BLaER1 (cell line): ENCODE measurements at regions not wholly inside any gene's neighbourhood (a gene's known extent, or its start where the extent isn't known, plus 50 kb on each side); places are given as distances from the start of the nearest gene placed in this dataset.
A peak's percentile ranks its signal among the peaks of the same experiment; 100 is the strongest.

Experiments used
- H3K27ac ChIP-seq: shearing (Covaris generic); formaldehyde crosslinking; 2 replicates; pipeline ENCODE4 v1.8.1; 2022
- H3K27me3 ChIP-seq: shearing (Covaris generic); formaldehyde crosslinking; 2 replicates; pipeline ENCODE4 v1.8.1; 2022
- H3K36me3 ChIP-seq: shearing (Covaris generic); formaldehyde crosslinking; 2 replicates; pipeline ENCODE4 v1.8.1; 2022
- H3K4me1 ChIP-seq: shearing (Covaris generic); formaldehyde crosslinking; 2 replicates; pipeline ENCODE4 v1.8.1; 2022
- H3K4me2 ChIP-seq: shearing (Covaris generic); formaldehyde crosslinking; 2 replicates; pipeline ENCODE4 v1.8.1; 2022
- H3K4me3 ChIP-seq: shearing (Covaris generic); formaldehyde crosslinking; 2 replicates; pipeline ENCODE4 v1.8.1; 2022
- H3K9ac ChIP-seq: shearing (Covaris generic); formaldehyde crosslinking; 2 replicates; pipeline ENCODE4 v1.8.1; 2022
- H3K9me3 ChIP-seq: shearing (Covaris generic); formaldehyde crosslinking; 2 replicates; pipeline ENCODE4 v1.8.1; 2022
- H4K20me1 ChIP-seq: shearing (Covaris generic); formaldehyde crosslinking; 2 replicates; pipeline ENCODE4 v1.8.1; 2022
- Cebpa-rat ChIP-seq: shearing (Covaris generic); IDR thresholded peaks from 2 replicates; pipeline ENCODE4 v1.8.1; 2022

- Histone ChIP-seq H3K27ac (no peak overlapping the region), H3K4me3 (no peak overlapping the region), H3K4me1 (no peaks in the 10 kb centered on the region), H4K20me1 (no peaks in the 10 kb centered on the region), H3K27me3 (no peaks in the 10 kb centered on the region), H3K36me3 (no peaks in the 10 kb centered on the region), H3K9ac (no peak overlapping the region), H3K9me3 (no peaks in the 10 kb centered on the region), H3K4me2 (no peak overlapping the region)
- no peak for TF ChIP-seq Cebpa-rat
These were observed 81.5 kb upstream of the NEBL start for GRCh38 chr10:20978617-20979016.

DNA sequence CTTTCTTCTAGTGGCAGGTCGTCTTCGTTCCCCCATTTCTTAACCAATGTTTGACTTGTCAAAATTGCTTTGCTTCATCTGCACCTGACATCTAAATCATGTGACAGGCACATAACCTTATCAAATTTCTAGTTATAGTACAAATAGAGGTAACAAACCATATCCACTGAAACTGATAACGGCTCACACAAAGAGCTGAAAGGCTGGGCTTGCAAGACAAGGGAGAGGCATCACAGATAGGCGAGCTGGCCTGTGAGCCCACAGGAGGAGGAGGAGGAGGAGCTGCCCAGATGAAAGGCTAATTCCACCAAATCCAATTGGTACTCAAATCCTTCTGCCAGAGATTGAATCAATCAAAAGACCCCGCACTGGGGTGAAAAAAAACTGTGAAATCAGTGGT is 80.2 kb upstream of the NEBL start:
- Histone ChIP-seq H3K4me2 (no peak overlapping the region), H3K4me3 (no peak overlapping the region), H4K20me1 (no peaks in the 10 kb centered on the region), H3K9me3 (no peaks in the 10 kb centered on the region), H3K36me3 (no peaks in the 10 kb centered on the region), H3K4me1 (no peaks in the 10 kb centered on the region), H3K9ac (no peak overlapping the region), H3K27me3 (no peaks in the 10 kb centered on the region), H3K27ac (no peak overlapping the region)
- TF ChIP-seq Cebpa-rat, result no peak

DNA sequence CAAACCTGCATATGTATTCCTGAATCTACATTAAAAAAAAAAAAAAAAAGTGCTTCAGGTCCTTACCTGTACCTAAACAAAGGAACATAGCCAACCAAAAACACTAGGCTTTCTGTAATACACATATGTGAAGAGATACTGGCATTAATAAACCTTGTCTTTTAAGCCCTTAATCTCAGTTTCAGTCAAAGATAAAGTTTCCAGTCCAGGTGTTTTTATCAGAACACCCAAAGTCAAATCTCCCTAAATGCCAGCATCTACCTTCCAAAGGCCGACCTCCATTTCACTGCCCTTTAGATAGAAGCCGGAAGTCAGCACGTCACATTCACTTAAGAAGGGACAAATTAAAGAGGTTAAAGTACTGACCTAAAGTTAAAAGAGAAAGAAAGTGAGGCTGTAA is 79.8 kb upstream of the NEBL start:
- Histone ChIP-seq H3K9me3 (no peaks in the 10 kb centered on the region), H3K9ac (no peak overlapping the region), H3K27ac (no peak overlapping the region), H3K4me2 (no peak overlapping the region), H3K4me3 (no peak overlapping the region), H3K4me1 (no peaks in the 10 kb centered on the region), H3K36me3 (no peaks in the 10 kb centered on the region), H4K20me1 (no peaks in the 10 kb centered on the region), H3K27me3 (no peaks in the 10 kb centered on the region)
- TF ChIP-seq Cebpa-rat, result no peak

- Histone ChIP-seq H3K4me1 (no peaks in the 10 kb centered on the region), H3K9me3 (no peaks in the 10 kb centered on the region), H3K9ac (no peak overlapping the region), H4K20me1 (no peaks in the 10 kb centered on the region), H3K27me3 (no peaks in the 10 kb centered on the region), H3K27ac (no peak overlapping the region), H3K4me3 (no peak overlapping the region), H3K4me2 (no peak overlapping the region), H3K36me3 (no peaks in the 10 kb centered on the region)
- TF ChIP-seq Cebpa-rat, result no peak
These were observed 79.3 kb upstream of the NEBL start for GRCh38 chr10:20976390-20976789.

- H3K9ac ChIP-seq, result no peak overlapping the region
- H3K27me3 ChIP-seq, result no peaks in the 10 kb centered on the region
- no peak overlapping the region for H3K27ac ChIP-seq
- no peak for TF ChIP-seq Cebpa-rat
- H3K4me3 ChIP-seq, result no peak overlapping the region
- no peaks in the 10 kb centered on the region for H3K9me3 ChIP-seq
- H4K20me1 ChIP-seq, result no peaks in the 10 kb centered on the region
- H3K36me3 ChIP-seq, result no peaks in the 10 kb centered on the region
- no peak overlapping the region for H3K4me2 ChIP-seq
- peaks cover 9% of the 10 kb centered on the region for H3K4me1 ChIP-seq
These were observed 78.1 kb upstream of the NEBL start for GRCh38 chr10:20975236-20975635.

GRCh38 chr10:20972925-20973324 is 75.8 kb upstream of the NEBL start:
- Histone ChIP-seq H3K4me3 (no peak overlapping the region), H3K4me2 (no peak overlapping the region), H3K36me3 (no peaks in the 10 kb centered on the region), H3K27ac (no peak overlapping the region), H3K4me1 (peaks cover 11% of the 10 kb centered on the region), H3K27me3 (no peaks in the 10 kb centered on the region), H4K20me1 (no peaks in the 10 kb centered on the region), H3K9me3 (no peaks in the 10 kb centered on the region), H3K9ac (no peak overlapping the region)
- no peak for TF ChIP-seq Cebpa-rat

DNA sequence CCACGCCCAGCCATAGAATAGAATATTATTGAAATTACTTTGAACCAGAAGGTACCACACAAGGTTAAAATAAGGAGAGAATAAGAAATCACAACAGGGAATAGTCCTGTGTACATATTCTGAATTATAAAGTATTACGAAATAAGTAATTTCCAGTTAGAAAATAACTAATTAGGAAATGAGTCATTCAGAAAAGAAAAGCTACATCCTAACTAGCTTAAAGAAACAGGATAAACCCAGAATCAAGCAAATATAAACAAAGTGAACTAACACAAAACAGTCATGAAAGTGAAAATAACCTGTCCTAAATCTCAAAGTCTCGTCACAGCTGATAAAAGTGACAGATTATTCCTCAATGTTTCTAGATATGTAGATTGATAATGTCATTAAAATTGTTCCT is 74.8 kb upstream of the NEBL start:
- no peaks in the 10 kb centered on the region for H3K27me3 ChIP-seq
- no peak overlapping the region for H3K27ac ChIP-seq
- H3K4me1 ChIP-seq, result peaks cover 11% of the 10 kb centered on the region
- no peak for TF ChIP-seq Cebpa-rat
- H3K4me3 ChIP-seq, result no peak overlapping the region
- no peaks in the 10 kb centered on the region for H3K36me3 ChIP-seq
- H4K20me1 ChIP-seq, result no peaks in the 10 kb centered on the region
- H3K9me3 ChIP-seq, result no peaks in the 10 kb centered on the region
- no peak overlapping the region for H3K9ac ChIP-seq
- no peak overlapping the region for H3K4me2 ChIP-seq

DNA sequence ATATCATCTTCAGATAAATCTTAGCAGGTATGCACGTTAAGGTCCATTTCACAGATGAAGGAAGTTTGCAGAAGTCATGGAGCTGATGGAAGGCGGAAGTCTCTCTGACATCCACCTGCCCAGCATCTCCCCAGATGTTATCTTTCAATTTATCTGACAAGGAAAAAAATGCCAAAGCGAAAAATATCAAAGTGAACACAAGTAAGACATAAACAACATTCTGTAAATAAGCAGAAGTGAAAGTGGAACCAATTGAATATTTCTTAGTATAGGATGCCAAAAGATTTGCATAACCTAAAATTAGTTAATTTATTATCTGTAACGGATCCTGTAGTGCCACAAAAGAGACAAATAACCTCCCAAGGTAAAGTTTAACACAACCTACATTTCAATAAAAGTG is 73.6 kb upstream of the NEBL start:
- TF ChIP-seq Cebpa-rat, result no peak

GRCh38 chr10:20970044-20970443 is 72.9 kb upstream of the NEBL start:
- no peak for TF ChIP-seq Cebpa-rat

More for the DNA sequence above, 73.6 kb upstream of the NEBL start:
- H3K36me3 ChIP-seq, result no peaks in the 10 kb centered on the region
- H3K9ac ChIP-seq, result no peak overlapping the region
- H3K27me3 ChIP-seq, result no peaks in the 10 kb centered on the region
- H3K4me3 ChIP-seq, result no peak overlapping the region
- H3K27ac ChIP-seq, result no peak overlapping the region
- no peaks in the 10 kb centered on the region for H4K20me1 ChIP-seq
- H3K4me1 ChIP-seq, result peaks cover 11% of the 10 kb centered on the region
- no peaks in the 10 kb centered on the region for H3K9me3 ChIP-seq
- peak overlapping the region; percentile 51 for H3K4me2 ChIP-seq

DNA sequence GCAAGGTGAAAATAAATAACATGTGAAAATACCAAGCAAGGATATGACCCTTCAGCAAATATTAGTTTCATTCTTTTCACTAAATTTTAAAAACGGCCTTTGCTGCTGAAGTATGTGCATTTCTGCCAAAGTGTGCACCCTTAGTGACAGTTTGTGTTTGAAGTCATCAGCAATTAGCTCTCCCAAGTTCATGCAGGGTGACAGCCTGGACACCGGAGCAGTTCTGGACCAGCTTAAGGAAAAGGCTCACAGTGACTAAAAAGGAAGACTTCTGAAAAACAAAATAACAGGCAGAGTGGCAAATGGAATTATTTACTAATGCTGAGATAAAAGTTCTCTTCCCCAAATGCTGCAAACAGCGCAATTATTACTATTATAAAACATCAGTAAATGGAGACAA is 69.3 kb upstream of the NEBL start:
- no peaks in the 10 kb centered on the region for H3K27me3 ChIP-seq
- peaks cover 11% of the 10 kb centered on the region for H3K4me1 ChIP-seq
- no peak overlapping the region for H3K4me3 ChIP-seq
- no peak for TF ChIP-seq Cebpa-rat
- H3K9me3 ChIP-seq, result no peaks in the 10 kb centered on the region
- H3K27ac ChIP-seq, result no peak overlapping the region
- H4K20me1 ChIP-seq, result no peaks in the 10 kb centered on the region
- H3K36me3 ChIP-seq, result no peaks in the 10 kb centered on the region
- no peak overlapping the region for H3K4me2 ChIP-seq
- no peak overlapping the region for H3K9ac ChIP-seq

More at GRCh38 chr10:20970044-20970443, 72.9 kb upstream of the NEBL start:
- H3K36me3 ChIP-seq, result no peaks in the 10 kb centered on the region
- no peak overlapping the region for H3K4me3 ChIP-seq
- H3K27me3 ChIP-seq, result no peaks in the 10 kb centered on the region
- H3K4me2 ChIP-seq, result peak overlapping the region; percentile 51; the same call in 1 of the 2 replicates
- peaks cover 11% of the 10 kb centered on the region for H3K4me1 ChIP-seq
- H4K20me1 ChIP-seq, result no peaks in the 10 kb centered on the region
- no peak overlapping the region for H3K27ac ChIP-seq
- H3K9me3 ChIP-seq, result no peaks in the 10 kb centered on the region
- no peak overlapping the region for H3K9ac ChIP-seq

DNA sequence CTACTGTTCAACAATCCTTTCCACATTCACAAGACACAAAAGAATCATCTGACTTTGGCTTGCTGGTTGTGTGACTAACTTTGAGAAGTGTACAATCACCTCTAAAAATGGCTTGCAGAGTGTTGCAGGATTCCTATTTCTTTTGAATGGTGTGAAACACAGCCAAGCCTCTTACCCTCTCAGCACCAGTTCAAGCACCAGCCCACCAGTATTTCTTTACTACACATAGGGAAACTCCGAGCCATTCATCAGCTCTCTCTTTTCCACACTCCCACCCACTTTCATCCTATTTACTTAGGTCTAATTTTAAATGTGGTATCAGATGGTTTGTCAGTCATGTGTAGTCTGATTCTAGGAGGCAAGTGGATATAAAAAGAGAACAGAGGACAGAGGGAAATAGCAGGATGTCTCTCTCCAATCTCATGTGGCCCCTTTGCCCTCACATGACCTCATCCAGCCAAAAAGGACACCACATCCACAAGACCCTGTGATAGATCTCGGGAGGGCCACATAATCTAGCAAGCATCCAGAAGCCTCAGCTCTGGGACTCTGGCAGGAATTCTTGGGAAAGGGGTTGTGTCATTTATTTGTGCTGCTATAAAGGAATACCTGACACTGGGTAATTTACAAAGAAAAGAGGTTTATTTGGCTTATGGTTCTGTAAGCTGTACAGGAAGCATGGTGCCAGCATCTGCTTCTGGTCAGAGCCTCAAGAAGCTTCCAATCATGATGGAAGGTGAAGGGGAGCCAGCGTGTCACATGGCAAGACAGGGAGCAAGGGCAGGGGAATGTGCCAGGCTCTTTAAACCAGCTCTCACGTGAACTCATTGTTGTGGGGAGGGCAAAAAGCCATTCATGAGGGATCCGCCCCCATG is 66.8 kb upstream of the NEBL start:
- Histone ChIP-seq H3K36me3 (no peaks in the 10 kb centered on the region), H3K27ac (no peak overlapping the region), H3K9me3 (no peaks in the 10 kb centered on the region), H3K9ac (no peak overlapping the region), H3K4me1 (no peaks in the 10 kb centered on the region), H3K4me3 (no peak overlapping the region), H4K20me1 (no peaks in the 10 kb centered on the region), H3K4me2 (no peak overlapping the region), H3K27me3 (no peaks in the 10 kb centered on the region)
- no peak for TF ChIP-seq Cebpa-rat
